LNCaP clone FGC (cell line): ENCODE measurements at regions not wholly inside any gene's neighbourhood (a gene's known extent, or its start where the extent isn't known, plus 50 kb on each side); places are given as distances from the start of the nearest gene placed in this dataset.

Experiments
- DNase-seq: peaks from one replicate; pipeline ENCODE4 v3.0.0-alpha.2; 2011; ENCODE audit warnings: low read depth
- H3K4me3 ChIP-seq: 2 replicates; pipeline ENCODE4 v1.5.1; 2011; ENCODE audit warnings: mild to moderate bottlenecking, low read depth, low read length, control low read depth
- CTCF ChIP-seq: IDR thresholded peaks from 2 replicates; pipeline ENCODE4 v1.5.1; 2012; ENCODE audit warnings: mild to moderate bottlenecking; ENCODE audit not compliant: control insufficient read depth, insufficient read depth; ENCODE audit errors: extremely low read depth

- TF ChIP-seq CTCF: no peak
- H3K4me3 ChIP-seq: no peak overlapping the region
- no peak for DNase-seq
These were observed 232.6 kb downstream of the ABHD5 start for GRCh38 chr3:43923104-43923882.

- H3K4me3 ChIP-seq: no peak overlapping the region
- no peak for TF ChIP-seq CTCF
- DNase-seq: no peak
These were observed 235.3 kb downstream of the ABHD5 start for GRCh38 chr3:43926055-43926454.

DNA sequence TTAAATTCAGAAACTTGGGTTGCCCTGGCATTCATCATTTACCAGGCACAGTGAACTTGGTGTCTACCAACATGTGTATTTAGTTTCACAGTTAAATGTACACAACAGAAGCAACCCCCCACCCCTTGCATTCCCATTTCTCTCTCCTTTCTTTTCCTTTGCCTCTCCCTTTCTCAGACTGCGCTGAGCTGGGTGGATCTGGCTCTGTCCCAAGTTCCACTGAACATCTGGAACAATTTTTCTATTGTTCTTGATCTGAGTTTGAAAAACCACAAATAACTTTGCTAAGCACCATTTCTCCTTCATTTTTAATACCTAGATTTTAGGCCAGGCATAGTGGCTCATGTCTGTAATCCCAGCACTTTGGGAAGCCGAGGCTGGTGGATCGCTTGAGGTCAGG lies 242.2 kb downstream of the ABHD5 start:
- DNase-seq: no peak
- TF ChIP-seq CTCF: no peak

GRCh38 chr3:43948013-43948412 lies 257.3 kb downstream of the ABHD5 start:
- no peak for DNase-seq
- H3K4me3 ChIP-seq: no peak overlapping the region
- no peak for TF ChIP-seq CTCF

More for the DNA sequence above, 242.2 kb downstream of the ABHD5 start:
- H3K4me3 ChIP-seq: no peak overlapping the region

GRCh38 chr3:43949594-43949993 lies 258.9 kb downstream of the ABHD5 start:
- no peak for TF ChIP-seq CTCF
- H3K4me3 ChIP-seq: no peak overlapping the region
- DNase-seq: no peak

GRCh38 chr3:43950775-43951174 lies 260.0 kb downstream of the ABHD5 start:
- no peak for TF ChIP-seq CTCF
- DNase-seq: no peak
- no peak overlapping the region for H3K4me3 ChIP-seq

DNA sequence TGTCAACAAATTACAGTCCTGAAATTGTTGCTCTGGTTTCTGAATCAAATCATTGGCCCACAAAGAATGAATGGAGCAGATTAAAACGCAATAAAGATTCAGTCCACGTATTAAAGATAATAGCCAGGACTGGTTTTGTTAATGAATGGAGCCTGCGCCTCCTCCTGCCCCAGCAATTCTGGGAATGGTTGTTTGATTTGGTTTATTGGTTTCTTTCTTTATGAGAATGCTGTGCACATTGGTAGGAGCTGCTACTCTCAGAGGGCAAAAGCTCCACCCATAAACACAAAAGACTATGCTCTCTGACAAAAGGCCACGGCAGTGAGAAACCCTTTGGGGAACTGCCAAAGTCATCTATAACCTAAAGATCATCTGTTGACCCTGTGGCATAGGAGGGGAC lies 261.1 kb downstream of the ABHD5 start:
- no peak overlapping the region for H3K4me3 ChIP-seq
- peak; percentile 63 for DNase-seq
- TF ChIP-seq CTCF: no peak
